ENCODE measurements at regions not wholly inside any gene's neighbourhood (a gene's known extent, or its start where the extent isn't known, plus 50 kb on each side); places are given as distances from the start of the nearest gene placed in this dataset.

DNA sequence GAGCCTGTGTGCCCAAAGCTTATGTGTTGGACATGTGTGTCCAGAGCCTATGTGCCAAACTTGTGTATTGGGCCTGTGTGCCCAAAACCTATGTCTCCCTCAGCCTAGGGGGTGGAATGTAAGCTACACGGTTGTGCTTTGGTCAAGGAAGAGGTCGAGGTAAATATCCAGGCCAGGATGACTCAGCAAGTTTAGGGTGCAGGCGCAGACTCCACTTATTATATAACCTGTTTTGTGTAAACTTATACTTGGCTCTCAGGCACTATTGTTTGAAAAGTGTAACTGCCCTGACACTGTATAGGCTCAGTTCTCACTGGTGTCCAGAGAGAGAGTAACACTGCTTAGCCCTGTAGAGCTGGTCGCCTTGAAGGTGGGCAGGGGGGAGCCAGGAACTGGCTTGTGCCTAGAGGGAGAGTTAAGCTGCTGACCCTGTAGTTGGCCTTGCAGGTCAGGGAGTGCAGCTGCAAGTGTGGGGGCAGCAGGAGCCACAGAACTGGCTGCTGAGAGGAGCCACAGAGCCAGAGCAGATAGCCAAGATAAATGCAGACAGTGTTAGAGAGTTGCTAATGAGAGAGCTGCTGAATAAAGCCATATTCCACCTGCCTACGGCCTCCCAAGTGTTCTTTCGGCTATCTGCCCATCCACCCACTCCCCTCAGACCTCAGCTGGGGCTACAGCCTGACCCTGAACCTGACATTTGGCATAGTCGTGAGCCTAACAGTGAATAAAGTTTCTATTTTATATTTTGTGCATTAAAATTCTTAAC is 517.2 kb upstream of the SLITRK1 start:
- no peaks in the 10 kb centered on the region for H3K4me1 Mint-ChIP-seq
- H3K4me2 ChIP-seq (replicated peaks; ENCODE audit: low read depth, low read length, poor library complexity, severe bottlenecking) = no peak overlapping the region
- H2AFZ ChIP-seq (ENCODE audit: insufficient read depth, low read depth, low read length, poor library complexity, severe bottlenecking) = no peak overlapping the region
- TF ChIP-seq, protein P1, sequence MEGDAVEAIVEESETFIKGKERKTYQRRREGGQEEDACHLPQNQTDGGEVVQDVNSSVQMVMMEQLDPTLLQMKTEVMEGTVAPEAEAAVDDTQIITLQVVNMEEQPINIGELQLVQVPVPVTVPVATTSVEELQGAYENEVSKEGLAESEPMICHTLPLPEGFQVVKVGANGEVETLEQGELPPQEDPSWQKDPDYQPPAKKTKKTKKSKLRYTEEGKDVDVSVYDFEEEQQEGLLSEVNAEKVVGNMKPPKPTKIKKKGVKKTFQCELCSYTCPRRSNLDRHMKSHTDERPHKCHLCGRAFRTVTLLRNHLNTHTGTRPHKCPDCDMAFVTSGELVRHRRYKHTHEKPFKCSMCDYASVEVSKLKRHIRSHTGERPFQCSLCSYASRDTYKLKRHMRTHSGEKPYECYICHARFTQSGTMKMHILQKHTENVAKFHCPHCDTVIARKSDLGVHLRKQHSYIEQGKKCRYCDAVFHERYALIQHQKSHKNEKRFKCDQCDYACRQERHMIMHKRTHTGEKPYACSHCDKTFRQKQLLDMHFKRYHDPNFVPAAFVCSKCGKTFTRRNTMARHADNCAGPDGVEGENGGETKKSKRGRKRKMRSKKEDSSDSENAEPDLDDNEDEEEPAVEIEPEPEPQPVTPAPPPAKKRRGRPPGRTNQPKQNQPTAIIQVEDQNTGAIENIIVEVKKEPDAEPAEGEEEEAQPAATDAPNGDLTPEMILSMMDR (IDR thresholded peaks at IDR 0.05) = no peak
- TF ChIP-seq EZH2 (IDR thresholded peaks at IDR 0.05; ENCODE audit: borderline replicate concordance, insufficient read depth, low read depth, low read length, poor library complexity, severe bottlenecking) = no peak
- H3K9ac ChIP-seq (ENCODE audit: low read length) = no peak overlapping the region
- H3K4me3 ChIP-seq (ENCODE audit: control extremely low read depth in 1 of 5, extremely low read depth in 1 of 5, insufficient read depth in 1 of 5, low read depth in 2 of 5, low read length in 4 of 5) = no peak overlapping the region
- H3K27ac Mint-ChIP-seq = no peak overlapping the region
- no peak overlapping the region for H3K27ac ChIP-seq (ENCODE audit: low read length in 2 of 2)
- no peak for ATAC-seq (ENCODE audit: low read depth)
- H3K4me1 ChIP-seq (ENCODE audit: control insufficient read depth in 2 of 2, insufficient read depth in 2 of 2, low read length in 2 of 2) = no peaks in the 10 kb centered on the region
- ChIA-PET CTCF (no interaction called here), POLR2A (no interaction called here)
- intact Hi-C loops (cut with micrococcal nuclease) = no loop called here
- DNase-seq = peak; percentile 5
- no peaks in the 10 kb centered on the region for H4K20me1 ChIP-seq (ENCODE audit: control insufficient read depth, insufficient read depth, low read length, poor library complexity, severe bottlenecking)
- no peaks in the 10 kb centered on the region for H3K27me3 ChIP-seq (replicated peaks in 1 of 4; ENCODE audit: control extremely low read depth in 1 of 4, control insufficient read depth in 3 of 4, insufficient read depth in 4 of 4, low read length in 3 of 4)
- H3K36me3 ChIP-seq (replicated peaks in 1 of 2; ENCODE audit: control extremely low read depth in 1 of 2, control insufficient read depth in 1 of 2, extremely low read depth in 1 of 2, insufficient read depth in 2 of 2, low read length in 1 of 2) = no peaks in the 10 kb centered on the region
- H3K79me2 ChIP-seq (ENCODE audit: control insufficient read depth, insufficient read depth, low read length) = no peaks in the 10 kb centered on the region
- H3K9me3 Mint-ChIP-seq (ENCODE audit: insufficient read depth) = peaks cover 19% of the 10 kb centered on the region
- WGBS (ENCODE audit: insufficient coverage) = 97% methylated on average over 2 of the region's 7 CpGs
- H3K27me3 Mint-ChIP-seq = no peaks in the 10 kb centered on the region
- H3K4me3 Mint-ChIP-seq = no peak overlapping the region
- peaks cover 0 to 15% (median 10%) of the 10 kb centered on the region in 3 donors for H3K9me3 ChIP-seq (ENCODE audit: control extremely low read depth in 1 of 3, control insufficient read depth in 2 of 3, insufficient read depth in 1 of 3, low read length in 2 of 3)

DNA sequence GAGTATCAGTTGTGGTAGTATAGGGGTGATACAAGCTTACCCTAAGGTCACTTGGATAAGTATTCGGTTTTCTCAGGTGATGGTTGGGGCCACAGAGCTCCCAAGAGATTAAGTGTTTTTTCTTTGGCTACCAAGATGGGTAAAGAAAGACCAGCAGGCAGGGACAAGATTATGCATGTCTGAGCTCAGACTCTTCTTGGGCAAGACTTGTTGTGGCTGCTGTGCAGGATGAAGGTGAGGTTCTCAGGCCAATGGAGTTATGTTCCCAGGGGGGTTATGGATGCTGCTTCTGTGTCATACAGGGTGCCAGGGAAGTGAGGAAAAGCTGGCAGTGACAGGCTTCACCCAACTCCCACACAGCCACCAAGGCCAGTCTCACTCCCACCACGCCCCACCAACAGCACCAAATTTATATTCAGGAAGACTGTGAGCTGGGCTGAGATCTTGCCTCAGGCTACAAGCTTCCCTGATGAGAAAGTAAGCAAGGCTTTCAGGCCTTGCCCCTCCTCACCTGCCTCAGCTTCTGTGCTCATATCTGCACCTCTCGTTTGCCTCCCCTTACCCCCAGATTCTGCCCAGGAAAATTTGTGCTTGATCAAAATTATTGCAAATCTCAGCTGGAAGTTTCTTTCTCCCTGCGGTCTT is 511.8 kb upstream of the SLITRK1 start:
- Histone ChIP-seq H3K27ac (ENCODE audit: low read length in 2 of 2) (no peak overlapping the region), H3K9me3 (ENCODE audit: control extremely low read depth in 1 of 3, control insufficient read depth in 2 of 3, insufficient read depth in 1 of 3, low read length in 2 of 3) (peaks cover 0 to 19% (median 5%) of the 10 kb centered on the region in 3 donors), H3K9ac (ENCODE audit: low read length) (no peak overlapping the region), H3K79me2 (ENCODE audit: control insufficient read depth, insufficient read depth, low read length) (no peaks in the 10 kb centered on the region), H3K4me3 (ENCODE audit: control extremely low read depth in 1 of 5, extremely low read depth in 1 of 5, insufficient read depth in 1 of 5, low read depth in 2 of 5, low read length in 4 of 5) (no peak overlapping the region), H3K27me3 (replicated peaks in 1 of 4; ENCODE audit: control extremely low read depth in 1 of 4, control insufficient read depth in 3 of 4, insufficient read depth in 4 of 4, low read length in 3 of 4) (no peaks in the 10 kb centered on the region), H3K4me1 (ENCODE audit: control insufficient read depth in 2 of 2, insufficient read depth in 2 of 2, low read length in 2 of 2) (no peaks in the 10 kb centered on the region), H3K4me2 (replicated peaks; ENCODE audit: low read depth, low read length, poor library complexity, severe bottlenecking) (no peak overlapping the region), H3K36me3 (replicated peaks in 1 of 2; ENCODE audit: control extremely low read depth in 1 of 2, control insufficient read depth in 1 of 2, extremely low read depth in 1 of 2, insufficient read depth in 2 of 2, low read length in 1 of 2) (no peaks in the 10 kb centered on the region), H2AFZ (ENCODE audit: insufficient read depth, low read depth, low read length, poor library complexity, severe bottlenecking) (no peak overlapping the region), H4K20me1 (ENCODE audit: control insufficient read depth, insufficient read depth, low read length, poor library complexity, severe bottlenecking) (no peaks in the 10 kb centered on the region)
- ATAC-seq (ENCODE audit: low read depth) (no peak), DNase-seq (no peak)
- H3K4me1 Mint-ChIP-seq = no peaks in the 10 kb centered on the region
- H3K9me3 Mint-ChIP-seq (ENCODE audit: insufficient read depth) = peaks cover 14% of the 10 kb centered on the region
- POLR2A ChIA-PET = no interaction called here
- H3K4me3 Mint-ChIP-seq = no peak overlapping the region
- CTCF ChIA-PET = no interaction called here
- H3K27ac Mint-ChIP-seq = no peak overlapping the region
- TF ChIP-seq EZH2 (IDR thresholded peaks at IDR 0.05; ENCODE audit: borderline replicate concordance, insufficient read depth, low read depth, low read length, poor library complexity, severe bottlenecking) = no peak
- TF ChIP-seq, protein P1 (IDR thresholded peaks at IDR 0.05) = no peak
- H3K27me3 Mint-ChIP-seq = no peaks in the 10 kb centered on the region
- WGBS (ENCODE audit: insufficient coverage) = 71% methylated on average over 2 of the region's 4 CpGs
- intact Hi-C loops (cut with micrococcal nuclease) = no loop called here

All from B cell (primary cell).